Parathyroid adenoma (tissue), 2 donors: ENCODE measurements at regions not wholly inside any gene's neighbourhood (a gene's known extent, or its start where the extent isn't known, plus 50 kb on each side); places are given as distances from the start of the nearest gene placed in this dataset.

ENCODE experiments used
- H2AFZ ChIP-seq: fragments of 300-600 bp; sonication (generic); one replicate; pipeline ENCODE4 v1.7.0; 2017; ENCODE audit warnings: antibody characterized with exemption, mild to moderate bottlenecking
- H3K27ac ChIP-seq: fragments of 300-600 bp; sonication (generic); one replicate; pipeline ENCODE4 v1.7.0; 2017
- H3K27me3 ChIP-seq: fragments of 300-600 bp; sonication (generic); one replicate; pipeline ENCODE4 v1.7.0; 2017; ENCODE audit warnings: low read length; ENCODE audit not compliant: control insufficient read depth, insufficient read depth
- H3K36me3 ChIP-seq: fragments of 300-600 bp; sonication (generic); one replicate; pipeline ENCODE4 v1.7.0; 2017; ENCODE audit warnings: low read length; ENCODE audit not compliant: control insufficient read depth, insufficient read depth
- H3K4me1 ChIP-seq: fragments of 300-600 bp; sonication (generic); one replicate; pipeline ENCODE4 v1.7.0; 2017; ENCODE audit warnings: control low read depth
- H3K4me2 ChIP-seq: fragments of 300-600 bp; sonication (generic); one replicate; pipeline ENCODE4 v1.7.0; 2017; ENCODE audit warnings: low read length
- H3K4me3 ChIP-seq: fragments of 300-600 bp; sonication (generic); one replicate; pipeline ENCODE4 v1.7.0; 2017; ENCODE audit warnings: low read depth, low read length
- H3K79me2 ChIP-seq: fragments of 300-600 bp; sonication (generic); one replicate; pipeline ENCODE4 v1.7.0; 2017; ENCODE audit warnings: control low read depth
- H3K9ac ChIP-seq: fragments of 300-600 bp; sonication (generic); one replicate; pipeline ENCODE4 v1.7.0; 2017; ENCODE audit warnings: mild to moderate bottlenecking
- H3K9me3 ChIP-seq: fragments of 300-600 bp; sonication (generic); one replicate; pipeline ENCODE4 v1.7.0; 2017; ENCODE audit warnings: low read length; ENCODE audit not compliant: control insufficient read depth
- TF ChIP-seq, protein P1 (sequence below): fragments of 300-600 bp; sonication (generic); IDR thresholded peaks from one replicate; pipeline ENCODE4 v1.7.0; 2017; ENCODE audit warnings: antibody characterized with exemption, mild to moderate bottlenecking
- donor health status: primary hyperparathyroidism.

DNA sequence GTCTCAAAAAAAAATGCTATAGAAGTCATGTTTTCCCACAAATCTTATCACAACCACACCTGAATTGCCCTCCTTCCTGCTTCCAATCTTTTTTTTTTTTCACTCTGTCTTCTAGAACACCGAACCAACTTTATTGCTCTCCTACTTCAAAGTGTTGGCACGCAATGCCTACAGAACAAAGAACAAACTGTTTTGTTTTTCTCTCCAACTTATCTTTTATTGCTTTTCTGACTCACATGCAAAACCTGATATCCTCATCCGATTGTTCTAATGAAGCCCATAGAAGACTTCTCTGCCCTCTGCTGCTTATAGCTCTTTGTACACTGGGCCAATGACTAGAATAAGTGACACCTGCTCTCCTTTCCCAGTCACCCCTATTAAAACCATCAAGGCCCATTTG, 602.8 kb downstream of the EPHA4 start:
- no peaks in the 10 kb centered on the region for H3K27me3 ChIP-seq
- H3K79me2 ChIP-seq: no peaks in the 10 kb centered on the region
- H2AFZ ChIP-seq: no peak overlapping the region
- no peak overlapping the region for H3K4me2 ChIP-seq
- H3K27ac ChIP-seq: no peak overlapping the region
- H3K9ac ChIP-seq: no peak overlapping the region
- TF ChIP-seq, protein P1, sequence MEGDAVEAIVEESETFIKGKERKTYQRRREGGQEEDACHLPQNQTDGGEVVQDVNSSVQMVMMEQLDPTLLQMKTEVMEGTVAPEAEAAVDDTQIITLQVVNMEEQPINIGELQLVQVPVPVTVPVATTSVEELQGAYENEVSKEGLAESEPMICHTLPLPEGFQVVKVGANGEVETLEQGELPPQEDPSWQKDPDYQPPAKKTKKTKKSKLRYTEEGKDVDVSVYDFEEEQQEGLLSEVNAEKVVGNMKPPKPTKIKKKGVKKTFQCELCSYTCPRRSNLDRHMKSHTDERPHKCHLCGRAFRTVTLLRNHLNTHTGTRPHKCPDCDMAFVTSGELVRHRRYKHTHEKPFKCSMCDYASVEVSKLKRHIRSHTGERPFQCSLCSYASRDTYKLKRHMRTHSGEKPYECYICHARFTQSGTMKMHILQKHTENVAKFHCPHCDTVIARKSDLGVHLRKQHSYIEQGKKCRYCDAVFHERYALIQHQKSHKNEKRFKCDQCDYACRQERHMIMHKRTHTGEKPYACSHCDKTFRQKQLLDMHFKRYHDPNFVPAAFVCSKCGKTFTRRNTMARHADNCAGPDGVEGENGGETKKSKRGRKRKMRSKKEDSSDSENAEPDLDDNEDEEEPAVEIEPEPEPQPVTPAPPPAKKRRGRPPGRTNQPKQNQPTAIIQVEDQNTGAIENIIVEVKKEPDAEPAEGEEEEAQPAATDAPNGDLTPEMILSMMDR: no peak
- H3K36me3 ChIP-seq: no peaks in the 10 kb centered on the region
- H3K4me3 ChIP-seq: no peak overlapping the region
- no peaks in the 10 kb centered on the region for H3K4me1 ChIP-seq
- no peaks in the 10 kb centered on the region for H3K9me3 ChIP-seq

DNA sequence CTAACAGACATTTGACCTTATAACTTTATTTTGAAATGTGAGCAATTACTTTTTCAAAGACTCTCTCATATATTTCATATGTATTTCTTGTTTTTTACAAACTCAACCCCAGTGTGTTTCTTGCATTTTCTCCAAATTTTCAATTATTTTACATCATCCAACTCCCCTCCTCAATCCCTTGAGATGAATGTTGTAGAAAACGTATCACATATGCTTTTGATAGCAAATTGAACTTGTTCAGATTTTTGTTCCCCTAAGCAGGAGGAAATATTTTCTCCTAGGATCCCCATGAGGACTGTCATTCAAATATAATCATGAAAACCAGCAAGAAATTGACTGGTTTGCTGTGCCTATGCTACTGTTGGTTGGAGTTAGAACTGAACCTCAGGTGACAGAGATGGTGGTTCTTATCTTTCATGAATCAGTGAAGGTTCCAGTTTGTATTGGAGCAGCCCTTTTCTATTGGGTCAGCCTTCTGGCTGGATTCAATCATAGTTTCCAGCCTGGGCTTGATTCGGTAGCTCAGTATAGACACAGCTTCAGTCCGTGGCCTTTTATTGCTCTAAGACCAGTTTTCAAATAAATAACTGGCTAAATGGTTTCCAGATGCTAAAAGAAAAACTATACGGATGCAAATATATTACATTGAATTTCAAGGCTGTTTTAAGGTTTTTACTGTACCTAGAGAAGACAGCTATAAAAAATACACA, 591.0 kb downstream of the EPHA4 start:
- Histone ChIP-seq H3K9me3 (no peaks in the 10 kb centered on the region), H3K4me1 (no peaks in the 10 kb centered on the region), H3K4me2 (no peak overlapping the region), H3K27me3 (no peaks in the 10 kb centered on the region), H3K4me3 (no peak overlapping the region), H3K36me3 (no peaks in the 10 kb centered on the region), H3K9ac (no peak overlapping the region), H3K79me2 (no peaks in the 10 kb centered on the region), H2AFZ (no peak overlapping the region), H3K27ac (no peak overlapping the region)
- TF ChIP-seq, protein P1: no peak

DNA sequence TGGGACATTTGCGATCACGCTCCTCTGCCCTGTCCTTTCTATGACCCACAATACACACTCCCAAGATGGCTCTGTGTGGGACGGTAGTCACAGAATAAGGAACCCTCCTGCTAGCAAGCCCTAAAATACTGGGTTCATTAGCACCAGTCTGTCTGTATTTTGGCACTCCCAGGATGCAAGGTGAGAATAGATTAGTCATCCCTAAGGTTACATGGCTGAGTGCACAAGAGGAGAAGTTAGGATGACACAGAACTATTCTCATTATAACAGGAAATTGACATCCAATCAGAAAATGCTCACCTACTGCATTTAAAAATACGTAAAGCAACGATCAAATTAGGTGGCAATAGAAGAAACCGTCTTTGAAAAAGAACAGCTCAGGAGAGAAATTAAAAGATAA, 590.2 kb downstream of the EPHA4 start:
- H3K4me1 ChIP-seq: no peaks in the 10 kb centered on the region
- no peak overlapping the region for H2AFZ ChIP-seq
- H3K27ac ChIP-seq: no peak overlapping the region
- no peak overlapping the region for H3K9ac ChIP-seq
- H3K27me3 ChIP-seq: no peaks in the 10 kb centered on the region
- no peak overlapping the region for H3K4me2 ChIP-seq
- no peaks in the 10 kb centered on the region for H3K36me3 ChIP-seq
- H3K4me3 ChIP-seq: no peak overlapping the region
- H3K9me3 ChIP-seq: no peaks in the 10 kb centered on the region
- H3K79me2 ChIP-seq: no peaks in the 10 kb centered on the region
- TF ChIP-seq, protein P1: no peak

DNA sequence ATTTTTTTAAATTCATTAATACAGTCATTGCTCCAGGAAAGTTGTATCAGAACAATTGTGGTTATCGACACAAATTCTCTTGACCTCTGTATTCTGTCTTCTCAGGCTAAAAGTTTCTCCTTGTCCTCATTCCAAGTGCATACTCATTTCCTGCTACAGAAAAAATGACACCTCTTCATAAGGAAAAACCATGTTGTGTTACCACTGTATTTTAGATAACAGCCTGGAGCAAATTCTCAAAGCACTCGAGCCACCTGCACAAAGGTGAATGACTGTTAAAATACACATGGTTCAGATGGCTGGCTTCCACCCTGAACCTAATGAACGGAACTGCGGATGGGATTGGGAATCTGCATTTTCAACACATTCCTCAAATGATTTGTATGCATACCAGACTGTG, 586.5 kb downstream of the EPHA4 start:
- Histone ChIP-seq H2AFZ (no peak overlapping the region), H3K4me3 (no peak overlapping the region), H3K27ac (no peak overlapping the region), H3K4me1 (no peaks in the 10 kb centered on the region), H3K36me3 (no peaks in the 10 kb centered on the region), H3K27me3 (no peaks in the 10 kb centered on the region), H3K4me2 (no peak overlapping the region), H3K79me2 (no peaks in the 10 kb centered on the region), H3K9ac (no peak overlapping the region), H3K9me3 (no peaks in the 10 kb centered on the region)
- TF ChIP-seq, protein P1: no peak

DNA sequence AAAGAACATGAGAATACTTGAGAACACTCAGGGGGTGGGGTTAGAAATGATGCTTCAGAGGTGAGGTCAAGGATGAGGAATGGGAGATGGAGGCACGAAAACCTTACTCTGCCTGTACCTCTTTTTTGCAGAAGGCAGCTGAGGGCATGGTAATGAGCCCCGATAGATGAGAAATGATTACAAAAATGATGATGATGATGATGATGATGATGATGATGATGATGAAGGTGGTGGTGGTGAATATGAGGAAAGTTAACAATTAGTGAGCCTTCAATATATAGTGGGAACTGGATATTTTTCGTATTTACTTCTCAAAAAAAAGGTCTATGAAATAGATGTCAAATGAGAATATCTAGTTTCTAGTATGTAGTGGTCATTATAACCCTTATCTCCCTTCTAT, 584.3 kb downstream of the EPHA4 start:
- no peaks in the 10 kb centered on the region for H3K36me3 ChIP-seq
- H3K4me1 ChIP-seq: no peaks in the 10 kb centered on the region
- H3K9me3 ChIP-seq: no peaks in the 10 kb centered on the region
- no peak overlapping the region for H3K4me2 ChIP-seq
- H3K27me3 ChIP-seq: no peaks in the 10 kb centered on the region
- H3K79me2 ChIP-seq: no peaks in the 10 kb centered on the region
- H2AFZ ChIP-seq: no peak overlapping the region
- TF ChIP-seq, protein P1: no peak
- H3K9ac ChIP-seq: no peak overlapping the region
- no peak overlapping the region for H3K4me3 ChIP-seq
- no peak overlapping the region for H3K27ac ChIP-seq
